Neural progenitor cell (in vitro differentiated cells): ENCODE measurements at regions not wholly inside any gene's neighbourhood (a gene's known extent, or its start where the extent isn't known, plus 50 kb on each side); places are given as distances from the start of the nearest gene placed in this dataset.

Experiments
- CTCF ChIP-seq: fragments of 200-600 bp; sonication (generic); IDR thresholded peaks from 2 replicates; pipeline ENCODE4 v1.5.1; 2017; ENCODE audit warnings: antibody characterized with exemption, mild to moderate bottlenecking
- EZH2phosphoT487 ChIP-seq: fragments of 200-600 bp; sonication (generic); IDR thresholded peaks from 2 replicates; pipeline ENCODE4 v1.6.1; 2017; ENCODE audit warnings: antibody characterized with exemption

- TF ChIP-seq EZH2phosphoT487 (no peak), CTCF (no peak)
Observed at GRCh38 chr2:59463426-59463825, 1090.0 kb downstream of the BCL11A start.
